Ascending aorta (tissue), 2 donors: ENCODE measurements at regions not wholly inside any gene's neighbourhood (a gene's known extent, or its start where the extent isn't known, plus 50 kb on each side); places are given as distances from the start of the nearest gene placed in this dataset.
"Not testable (repeated sequence)": the region's sequence is repeated elsewhere in the genome, so short reads cannot be mapped to it uniquely, and the experiment has no call there.

ENCODE experiments used
- DNase-seq, 2 donors: peaks; one replicate each; pipeline ENCODE4 v3.0.0-alpha.2; 2019; ENCODE audit warnings: low spot score in 2 of 2
- H3K27ac ChIP-seq, 2 donors: fragments of 200-600 bp; sonication (generic); one replicate each; pipeline ENCODE4 v1.5.1; 2016 to 2017; ENCODE audit warnings: mild to moderate bottlenecking in 1 of 2
- H3K27me3 ChIP-seq: fragments of 200-600 bp; sonication (generic); one replicate; pipeline ENCODE4 v1.5.1; 2017
- H3K36me3 ChIP-seq, 2 donors: fragments of 200-600 bp; sonication (generic); one replicate each; pipeline ENCODE4 v1.5.1; 2016
- H3K4me1 ChIP-seq, 2 donors: fragments of 200-600 bp; sonication (generic); one replicate each; pipeline ENCODE4 v1.5.1; 2016 to 2017; ENCODE audit warnings: mild to moderate bottlenecking in 1 of 2
- H3K4me3 ChIP-seq, 2 donors: fragments of 200-600 bp; sonication (generic); one replicate each; pipeline ENCODE4 v1.5.1; 2016 to 2017; ENCODE audit warnings: mild to moderate bottlenecking in 1 of 2
- H3K9me3 ChIP-seq, 2 donors: fragments of 200-600 bp; sonication (generic); one replicate each; pipeline ENCODE4 v1.5.1; 2016
- CTCF ChIP-seq, 3 experiments: fragments of 200-600 bp in 2 of 3; fragments of 450-650 bp in 1 of 3; sonication (generic) in 2 of 3; IDR thresholded peaks; one replicate each; pipeline ENCODE4 v1.5.1; 2016 to 2019; ENCODE audit warnings: antibody characterized with exemption in 3 of 3, mild to moderate bottlenecking in 1 of 3, moderate library complexity in 1 of 3
- intact Hi-C: fragments of 100-400 bp; cut with DNase I; formaldehyde crosslinking; loops from one replicate; pipeline ENCODE4 v1.15.1; 2023

GRCh38 chr14:71247106-71247505, 339.8 kb downstream of the PCNX1 start:
- TF ChIP-seq CTCF (IDR thresholded peaks at IDR 0.05): no peak
- no peak overlapping the region for H3K4me3 ChIP-seq
- H3K27ac ChIP-seq: no peak overlapping the region
- no peaks in the 10 kb centered on the region for H3K27me3 ChIP-seq
- peaks cover 0 to 18% of the 10 kb centered on the region in 2 donors for H3K4me1 ChIP-seq
- peaks cover 0 to 4% of the 10 kb centered on the region in 2 donors for H3K9me3 ChIP-seq
- intact Hi-C loops: no loop called here
- H3K36me3 ChIP-seq: no peaks in the 10 kb centered on the region
- DNase-seq: no peak

- Histone ChIP-seq H3K4me1 (peaks cover 0 to 8% of the 10 kb centered on the region in 2 donors), H3K27ac (no peak overlapping the region), H3K4me3 (no peak overlapping the region), H3K36me3 (no peaks in the 10 kb centered on the region), H3K9me3 (peaks cover 0 to 4% of the 10 kb centered on the region in 2 donors), H3K27me3 (no peaks in the 10 kb centered on the region)
- no peak for DNase-seq
- intact Hi-C loops: no loop called here
- no peak for TF ChIP-seq CTCF (IDR thresholded peaks at IDR 0.05)
Observed at GRCh38 chr14:71248194-71248593, 340.9 kb downstream of the PCNX1 start.

GRCh38 chr14:71250347-71250746, 343.1 kb downstream of the PCNX1 start:
- Histone ChIP-seq H3K27ac (no peak overlapping the region), H3K4me1 (no peaks in the 10 kb centered on the region), H3K27me3 (no peaks in the 10 kb centered on the region), H3K4me3 (no peak overlapping the region), H3K36me3 (no peaks in the 10 kb centered on the region), H3K9me3 (peaks cover 0 to 4% of the 10 kb centered on the region in 2 donors)
- no peak for TF ChIP-seq CTCF (IDR thresholded peaks at IDR 0.05)
- DNase-seq: no peak
- intact Hi-C loops: no loop called here

GRCh38 chr14:71250791-71251190, 343.5 kb downstream of the PCNX1 start:
- DNase-seq: no peak
- H3K9me3 ChIP-seq: peaks cover 0 to 4% of the 10 kb centered on the region in 2 donors
- H3K27ac ChIP-seq: no peak overlapping the region
- no peak for TF ChIP-seq CTCF (IDR thresholded peaks at IDR 0.05)
- no peaks in the 10 kb centered on the region for H3K27me3 ChIP-seq
- H3K4me3 ChIP-seq: no peak overlapping the region
- intact Hi-C loops: no loop called here
- no peaks in the 10 kb centered on the region for H3K36me3 ChIP-seq
- no peaks in the 10 kb centered on the region for H3K4me1 ChIP-seq

GRCh38 chr14:71254091-71254719, 346.9 kb downstream of the PCNX1 start:
- H3K36me3 ChIP-seq, H3K27me3 ChIP-seq, H3K4me1 ChIP-seq, intact Hi-C loops, DNase-seq: not testable (repeated sequence)
- H3K27ac ChIP-seq: peak overlapping the region in 1 of 2 donors; percentile 30
- H3K9me3 ChIP-seq: peaks cover 0 to 12% of the 10 kb centered on the region in 2 donors
- H3K4me3 ChIP-seq: peak overlapping the region in 1 of 2 donors; percentile 56

GRCh38 chr14:71261206-71261605, 353.9 kb downstream of the PCNX1 start:
- Histone ChIP-seq H3K4me1 (no peaks in the 10 kb centered on the region), H3K27ac (no peak overlapping the region), H3K36me3 (no peaks in the 10 kb centered on the region), H3K4me3 (no peak overlapping the region), H3K27me3 (no peaks in the 10 kb centered on the region), H3K9me3 (peaks cover 0 to 23% of the 10 kb centered on the region in 2 donors)
- intact Hi-C loops: no loop called here
- TF ChIP-seq CTCF (IDR thresholded peaks at IDR 0.05): no peak
- no peak for DNase-seq
